Ishikawa (cell line): ENCODE measurements at regions not wholly inside any gene's neighbourhood (a gene's known extent, or its start where the extent isn't known, plus 50 kb on each side); places are given as distances from the start of the nearest gene placed in this dataset.

Experiments
- CEBPB ChIP-seq: IDR thresholded peaks from 2 replicates; pipeline ENCODE4 v1.6.1; 2012
- EP300 ChIP-seq: IDR thresholded peaks from 2 replicates; pipeline ENCODE4 v1.6.1; 2012; ENCODE audit warnings: borderline replicate concordance
- FOXM1 ChIP-seq: IDR thresholded peaks from 2 replicates; pipeline ENCODE4 v1.6.1; 2012; ENCODE audit warnings: low read depth, borderline replicate concordance
- NFIC ChIP-seq: IDR thresholded peaks from 2 replicates; pipeline ENCODE4 v1.6.1; 2012
- RAD21 ChIP-seq: IDR thresholded peaks from 2 replicates; pipeline ENCODE4 v1.6.1; 2012; ENCODE audit warnings: low read depth
- REST ChIP-seq: IDR thresholded peaks from 2 replicates; pipeline ENCODE4 v1.6.1; 2012; ENCODE audit warnings: low read depth, mild to moderate bottlenecking
- TAF1 ChIP-seq: IDR thresholded peaks from 2 replicates; pipeline ENCODE4 v1.6.1; 2012; ENCODE audit warnings: low read depth, mild to moderate bottlenecking
- ZBTB7A ChIP-seq: IDR thresholded peaks from 2 replicates; pipeline ENCODE4 v1.6.1; 2012; ENCODE audit warnings: low read depth
- TF ChIP-seq, protein P1 (sequence below): IDR thresholded peaks from 2 replicates; pipeline ENCODE4 v1.6.1; 2012

DNA sequence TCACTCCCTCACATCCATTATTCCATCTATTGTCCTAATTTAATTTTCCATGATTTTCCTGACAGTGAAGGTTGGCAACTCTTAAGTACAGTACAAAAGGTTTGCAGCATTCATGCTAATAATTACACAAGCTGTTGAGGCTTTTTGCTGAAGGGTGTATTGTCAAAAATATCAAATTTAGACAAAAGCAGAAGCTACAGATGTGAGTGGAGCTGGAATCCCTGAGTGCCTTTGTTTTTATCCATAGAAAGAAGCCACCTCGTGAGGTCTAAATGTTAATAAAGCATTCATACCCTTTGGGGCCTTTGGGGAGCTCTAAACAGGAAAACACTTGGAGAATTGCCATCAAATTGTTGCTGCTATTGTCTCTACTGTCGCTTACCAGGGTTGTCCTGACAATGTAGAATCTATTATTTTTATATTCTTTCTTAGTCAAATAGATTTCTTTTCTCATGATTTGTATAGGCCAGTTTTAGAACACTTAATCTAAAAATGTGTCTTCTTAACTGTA is 185.8 kb upstream of the ROBO1 start:
- TF ChIP-seq, protein P1, sequence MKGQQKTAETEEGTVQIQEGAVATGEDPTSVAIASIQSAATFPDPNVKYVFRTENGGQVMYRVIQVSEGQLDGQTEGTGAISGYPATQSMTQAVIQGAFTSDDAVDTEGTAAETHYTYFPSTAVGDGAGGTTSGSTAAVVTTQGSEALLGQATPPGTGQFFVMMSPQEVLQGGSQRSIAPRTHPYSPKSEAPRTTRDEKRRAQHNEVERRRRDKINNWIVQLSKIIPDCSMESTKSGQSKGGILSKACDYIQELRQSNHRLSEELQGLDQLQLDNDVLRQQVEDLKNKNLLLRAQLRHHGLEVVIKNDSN, result no peak
- TF ChIP-seq TAF1, result no peak
- TF ChIP-seq EP300, result no peak
- TF ChIP-seq CEBPB, result no peak
- no peak for TF ChIP-seq FOXM1
- no peak for TF ChIP-seq ZBTB7A
- TF ChIP-seq REST, result no peak
- no peak for TF ChIP-seq RAD21
- no peak for TF ChIP-seq NFIC
